ENCODE measurements at regions not wholly inside any gene's neighbourhood (a gene's known extent, or its start where the extent isn't known, plus 50 kb on each side); places are given as distances from the start of the nearest gene placed in this dataset.
"Not testable (repeated sequence)": the region's sequence is repeated elsewhere in the genome, so short reads cannot be mapped to it uniquely, and the experiment has no call there.

GRCh38 chr2:122244598-122245229 lies 489.3 kb downstream of the TSN start:
- no peak for DNase-seq

- DNase-seq: no peak
These were observed 494.2 kb downstream of the TSN start for GRCh38 chr2:122249673-122250072.

GRCh38 chr2:122251158-122251557 lies 495.7 kb downstream of the TSN start:
- DNase-seq: no peak

- DNase-seq: no peak
These were observed 496.1 kb downstream of the TSN start for GRCh38 chr2:122251566-122251965.

- no peak for DNase-seq
These were observed 500.5 kb downstream of the TSN start for GRCh38 chr2:122255924-122256323.

- no peak for DNase-seq
These were observed 506.5 kb downstream of the TSN start for GRCh38 chr2:122261911-122262310.

- no peak for DNase-seq
These were observed 508.3 kb downstream of the TSN start for GRCh38 chr2:122263746-122264145.

GRCh38 chr2:122266636-122267035 lies 511.2 kb downstream of the TSN start:
- DNase-seq: no peak

- no peak for DNase-seq
These were observed 512.5 kb downstream of the TSN start for GRCh38 chr2:122267947-122268346.

GRCh38 chr2:122273785-122274419 lies 518.5 kb downstream of the TSN start:
- no peak for DNase-seq

- DNase-seq: no peak
These were observed 522.5 kb downstream of the TSN start for GRCh38 chr2:122277956-122278355.

GRCh38 chr2:122300758-122301157 lies 545.3 kb downstream of the TSN start:
- no peak for DNase-seq

- no peak for DNase-seq
These were observed 552.3 kb downstream of the TSN start for GRCh38 chr2:122307763-122308162.

- no peak for DNase-seq
These were observed 559.9 kb downstream of the TSN start for GRCh38 chr2:122315306-122315705.

- DNase-seq: no peak
These were observed 564.2 kb downstream of the TSN start for GRCh38 chr2:122319539-122320132.

- no peak for DNase-seq
These were observed 567.4 kb downstream of the TSN start for GRCh38 chr2:122322815-122323214.

GRCh38 chr2:122323927-122324326 lies 568.5 kb downstream of the TSN start:
- no peak for DNase-seq

- no peak for DNase-seq
These were observed 571.0 kb downstream of the TSN start for GRCh38 chr2:122326471-122326870.

GRCh38 chr2:122328816-122329215 lies 573.4 kb downstream of the TSN start:
- no peak for DNase-seq

GRCh38 chr2:122329278-122329677 lies 573.8 kb downstream of the TSN start:
- no peak for DNase-seq

- no peak for DNase-seq
These were observed 578.5 kb downstream of the TSN start for GRCh38 chr2:122333932-122334331.

GRCh38 chr2:122338000-122338399 lies 582.5 kb downstream of the TSN start:
- DNase-seq: no peak

- no peak for DNase-seq
These were observed 584.8 kb downstream of the TSN start for GRCh38 chr2:122340246-122340645.

- no peak for DNase-seq
These were observed 585.6 kb downstream of the TSN start for GRCh38 chr2:122341007-122341406.

- not testable (repeated sequence) for DNase-seq
These were observed 596.7 kb downstream of the TSN start for GRCh38 chr2:122352151-122352550.

Data from activated CD4-positive, CD25-positive, alpha-beta regulatory T cell (primary cell).